KOPT-K1 (cell line): ENCODE measurements at regions not wholly inside any gene's neighbourhood (a gene's known extent, or its start where the extent isn't known, plus 50 kb on each side); places are given as distances from the start of the nearest gene placed in this dataset.
A peak's percentile ranks its signal among the peaks of the same experiment; 100 is the strongest.
"Not testable (repeated sequence)": the region's sequence is repeated elsewhere in the genome, so short reads cannot be mapped to it uniquely, and the experiment has no call there.

Experiments
- H3K27ac ChIP-seq: fragments of 200-600 bp; sonication (generic); 2 replicates; pipeline ENCODE4 v1.5.1; 2016; ENCODE audit warnings: antibody characterized with exemption, mild to moderate bottlenecking, low read depth, low read length; ENCODE audit not compliant: poor library complexity, severe bottlenecking
- H3K36me3 ChIP-seq: fragments of 200-600 bp; sonication (generic); 2 replicates; pipeline ENCODE4 v1.5.1; 2017; ENCODE audit warnings: antibody characterized with exemption, mild to moderate bottlenecking, low read length, moderate library complexity; ENCODE audit not compliant: insufficient read depth
- H3K9me3 ChIP-seq: fragments of 200-600 bp; sonication (generic); 2 replicates; pipeline ENCODE4 v1.5.1; 2017; ENCODE audit warnings: antibody characterized with exemption, low read length, mild to moderate bottlenecking; ENCODE audit not compliant: insufficient read depth, poor library complexity, severe bottlenecking

DNA sequence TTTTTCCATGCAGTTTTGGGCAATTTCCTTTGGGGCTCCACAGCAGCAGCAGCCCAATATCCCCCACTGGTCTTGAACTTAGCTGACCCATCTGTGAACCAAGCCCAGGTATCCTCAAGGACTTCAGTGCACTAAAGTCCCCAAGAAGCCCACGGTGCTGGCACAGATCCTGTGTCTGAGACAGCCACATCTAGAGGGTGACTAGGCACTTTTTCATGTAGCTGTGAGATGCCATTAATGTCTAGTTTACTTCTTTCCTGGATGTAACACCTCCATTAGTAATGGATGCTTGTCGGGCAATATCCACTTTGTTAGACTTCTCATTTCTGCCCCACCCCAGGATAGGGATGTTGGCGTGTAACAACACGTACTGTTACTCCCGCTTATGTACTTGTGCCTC lies 117.9 kb downstream of the GPCPD1 start:
- Histone ChIP-seq H3K36me3 (no peaks in the 10 kb centered on the region), H3K9me3 (no peaks in the 10 kb centered on the region), H3K27ac (no peak overlapping the region)

DNA sequence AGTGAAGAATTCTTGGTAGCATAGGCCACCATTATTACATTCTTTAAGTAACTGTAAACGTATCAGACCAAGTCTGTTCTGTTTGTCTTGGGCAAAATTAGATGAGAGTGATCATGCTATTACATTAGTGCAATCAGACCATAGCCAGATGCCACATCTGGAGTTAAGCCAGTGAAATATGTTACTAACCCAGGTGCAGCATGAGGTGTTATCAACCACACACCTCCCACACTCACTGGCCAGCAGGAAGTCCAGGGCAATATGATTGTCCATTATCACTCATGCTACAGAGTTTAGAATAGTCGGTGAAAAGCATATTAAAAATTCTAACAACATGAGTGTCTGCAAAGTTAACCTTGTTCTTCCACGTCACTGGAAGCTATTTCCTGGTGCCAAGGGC lies 119.4 kb downstream of the GPCPD1 start:
- H3K9me3 ChIP-seq = no peaks in the 10 kb centered on the region
- no peaks in the 10 kb centered on the region for H3K36me3 ChIP-seq

GRCh38 chr20:5489601-5490000 lies 121.2 kb downstream of the GPCPD1 start:
- Histone ChIP-seq H3K27ac (peak overlapping the region; percentile 20), H3K9me3 (no peaks in the 10 kb centered on the region), H3K36me3 (no peaks in the 10 kb centered on the region)

More for the DNA sequence above, 119.4 kb downstream of the GPCPD1 start:
- H3K27ac ChIP-seq = no peak overlapping the region

DNA sequence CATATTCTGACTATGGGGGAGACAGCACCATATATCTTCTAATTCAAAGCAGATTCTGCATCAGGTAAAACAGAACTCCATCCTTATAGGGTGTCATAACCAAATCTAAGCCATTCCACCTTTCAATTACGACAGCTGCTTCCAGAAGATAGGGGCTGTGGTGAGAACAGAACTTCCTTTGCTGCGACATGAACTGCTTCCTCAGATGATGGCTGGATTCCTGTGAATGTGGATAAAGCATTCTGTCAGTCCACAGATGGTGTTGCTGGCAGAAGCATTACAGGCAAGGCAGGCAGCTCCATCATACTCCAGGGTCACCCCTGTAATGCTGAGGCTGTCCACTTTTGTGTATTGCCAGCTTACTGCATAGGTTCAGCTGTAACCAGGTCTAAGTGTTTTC lies 122.0 kb downstream of the GPCPD1 start:
- no peaks in the 10 kb centered on the region for H3K9me3 ChIP-seq
- no peaks in the 10 kb centered on the region for H3K36me3 ChIP-seq
- peak overlapping the region; percentile 20 for H3K27ac ChIP-seq

DNA sequence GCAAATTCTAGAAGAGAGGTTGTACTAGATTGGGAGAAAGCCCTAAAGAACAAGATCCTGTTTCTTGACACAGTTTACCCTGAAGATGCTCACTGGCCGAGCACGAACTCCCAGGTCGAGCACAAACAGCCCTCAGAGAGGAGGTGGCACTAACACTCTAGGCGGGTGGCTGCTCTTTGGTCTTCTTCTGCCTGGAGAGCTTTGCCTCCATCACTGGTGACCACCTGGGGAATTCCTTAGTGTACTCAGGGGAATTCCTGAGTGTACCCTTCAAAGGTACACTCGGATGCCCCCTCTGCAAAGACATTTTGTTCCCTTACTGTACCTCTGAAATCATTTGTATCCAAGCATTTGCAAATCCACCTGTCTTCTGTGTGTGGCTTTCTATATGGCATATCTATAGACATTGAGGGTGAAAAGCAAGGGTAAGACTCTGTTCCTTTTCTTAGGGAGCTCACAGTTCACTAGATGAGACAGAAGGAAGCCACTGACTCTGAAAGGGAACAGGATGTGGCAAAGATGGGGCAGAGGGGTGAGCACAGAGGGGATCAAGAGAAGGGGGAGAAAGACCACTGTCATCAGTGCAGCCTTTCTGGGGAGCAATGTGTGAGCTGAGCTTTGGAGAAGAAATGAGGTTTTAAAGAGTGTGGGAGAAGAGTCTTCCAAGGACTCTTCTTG lies 124.3 kb downstream of the GPCPD1 start:
- Histone ChIP-seq H3K36me3 (no peaks in the 10 kb centered on the region), H3K9me3 (no peaks in the 10 kb centered on the region), H3K27ac (peak overlapping the region; percentile 64)

- Histone ChIP-seq H3K9me3 (no peaks in the 10 kb centered on the region), H3K36me3 (no peaks in the 10 kb centered on the region), H3K27ac (peak overlapping the region; percentile 64)
These were observed 125.9 kb downstream of the GPCPD1 start for GRCh38 chr20:5484926-5485325.

- Histone ChIP-seq H3K36me3 (no peaks in the 10 kb centered on the region), H3K27ac (no peak overlapping the region), H3K9me3 (no peaks in the 10 kb centered on the region)
These were observed 126.5 kb downstream of the GPCPD1 start for GRCh38 chr20:5484346-5484745.

DNA sequence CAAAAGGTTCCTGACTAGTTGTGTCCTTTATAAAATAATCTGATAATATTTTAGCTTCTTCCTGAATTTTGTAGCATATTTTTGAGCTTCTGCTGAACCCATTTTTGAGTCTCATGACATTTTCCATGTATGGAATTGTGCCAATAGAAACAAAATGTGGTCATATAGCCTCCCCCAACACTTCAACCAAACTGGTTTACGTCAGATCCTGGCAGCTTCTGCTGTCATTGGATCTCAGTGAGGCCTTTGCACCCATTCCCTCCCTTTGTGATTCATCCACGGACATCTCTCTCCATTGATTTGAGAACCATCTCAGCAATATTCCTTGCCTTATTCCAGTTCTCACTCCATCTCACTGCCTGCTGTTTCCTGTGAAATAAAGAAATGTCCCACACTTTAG lies 128.0 kb downstream of the GPCPD1 start:
- Histone ChIP-seq H3K36me3 (no peaks in the 10 kb centered on the region), H3K27ac (no peak overlapping the region), H3K9me3 (no peaks in the 10 kb centered on the region)

DNA sequence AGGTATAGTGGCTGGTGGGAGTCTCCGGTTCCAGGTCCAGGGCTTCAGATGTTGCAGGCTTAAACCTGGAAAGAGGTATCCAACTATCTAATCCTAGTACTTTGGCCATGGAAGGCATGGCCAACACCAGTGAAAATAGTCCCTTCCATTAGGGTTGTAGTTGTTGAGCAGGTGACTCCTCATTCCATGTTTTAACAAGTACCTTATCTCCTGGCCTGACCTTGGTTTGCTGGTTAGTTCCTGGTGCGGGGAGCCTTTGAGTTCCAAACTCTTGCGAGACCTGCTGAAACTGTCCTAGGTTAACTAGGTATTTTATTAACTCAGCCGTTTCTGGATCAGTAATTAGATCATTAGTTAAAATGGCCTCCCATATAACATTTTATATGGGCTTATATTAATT lies 128.9 kb downstream of the GPCPD1 start:
- no peak overlapping the region for H3K27ac ChIP-seq
- H3K9me3 ChIP-seq = no peaks in the 10 kb centered on the region
- H3K36me3 ChIP-seq = no peaks in the 10 kb centered on the region

DNA sequence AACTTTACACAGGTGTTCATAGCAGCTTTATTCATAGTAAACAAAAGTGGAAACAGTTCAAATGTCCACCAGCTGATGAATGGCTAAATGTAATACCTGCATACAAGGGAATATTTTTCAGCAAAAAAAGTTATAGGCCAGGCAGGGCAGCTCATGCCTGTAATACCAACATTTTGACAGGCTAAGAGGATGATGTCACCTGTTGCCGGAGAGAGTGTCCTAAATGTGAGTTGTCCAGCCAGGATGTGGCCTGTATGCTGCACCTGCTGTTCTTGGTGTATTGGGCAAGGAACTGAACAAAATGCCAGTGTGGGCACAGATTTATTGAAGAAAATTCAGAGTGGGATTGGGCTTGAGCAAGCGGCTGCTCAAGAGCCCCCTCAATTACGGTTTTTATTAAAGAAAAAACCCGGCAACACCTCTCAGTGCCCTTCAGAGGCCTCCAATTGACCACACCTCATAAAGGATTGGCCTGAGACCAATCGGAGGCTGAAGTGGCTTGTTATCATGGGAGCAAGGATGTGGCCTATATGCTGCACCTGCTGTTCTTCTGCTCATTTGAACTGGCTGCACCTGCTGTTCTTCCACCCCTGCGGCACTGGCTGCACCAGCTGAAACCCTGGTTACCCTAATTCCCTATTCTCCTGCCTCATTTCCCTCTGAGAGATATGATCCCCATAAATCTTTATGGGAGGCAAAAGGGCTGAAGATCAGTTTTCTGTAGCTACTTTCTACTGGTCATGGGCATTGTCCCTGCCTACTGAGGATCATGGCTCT lies 129.8 kb downstream of the GPCPD1 start:
- H3K9me3 ChIP-seq = no peaks in the 10 kb centered on the region
- no peaks in the 10 kb centered on the region for H3K36me3 ChIP-seq
- H3K27ac ChIP-seq = no peak overlapping the region

DNA sequence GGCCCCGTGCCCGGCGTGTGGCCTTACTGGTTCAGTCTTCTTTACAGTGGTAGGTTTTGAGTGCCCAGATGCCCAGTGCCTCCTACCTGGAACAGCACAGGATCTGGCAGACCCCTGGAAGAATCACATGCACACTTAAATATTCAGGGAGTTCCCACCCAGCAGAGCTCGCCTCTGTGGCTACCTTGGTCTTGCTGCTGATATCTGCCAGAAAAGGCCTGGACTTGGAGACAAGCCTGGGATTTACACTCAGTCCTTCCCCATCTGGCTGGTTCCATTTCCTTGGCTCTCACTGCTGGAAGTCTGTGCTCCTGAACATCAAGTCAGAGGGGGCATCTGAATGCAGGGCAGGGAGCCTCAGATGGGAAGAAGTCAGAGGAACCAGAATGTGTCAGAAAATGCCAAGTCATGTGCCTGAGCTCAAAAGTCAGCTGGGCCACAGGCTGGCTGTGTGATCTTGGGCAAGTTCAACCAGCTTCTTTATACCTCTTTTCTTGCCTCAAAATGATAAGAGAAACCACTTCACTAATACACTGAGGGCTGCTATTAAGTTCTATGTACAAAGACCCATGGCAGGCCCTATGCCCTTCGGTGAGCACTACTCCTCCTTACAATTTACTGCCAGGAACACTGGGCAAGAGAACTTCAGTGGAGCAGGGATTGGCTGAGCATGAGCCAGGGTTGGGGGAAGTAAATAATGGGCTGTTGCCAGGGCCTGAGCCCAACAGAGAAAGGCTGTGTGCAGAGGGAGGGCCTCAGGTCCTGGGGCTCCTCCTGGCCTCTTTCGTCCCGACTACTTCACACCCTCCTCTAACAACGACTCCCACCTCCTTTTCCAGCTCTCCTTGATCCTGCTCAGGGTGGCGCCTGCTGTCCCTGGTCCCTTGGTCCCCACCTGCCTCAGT lies 135.9 kb downstream of the GPCPD1 start:
- no peak overlapping the region for H3K27ac ChIP-seq
- no peaks in the 10 kb centered on the region for H3K36me3 ChIP-seq
- no peaks in the 10 kb centered on the region for H3K9me3 ChIP-seq

GRCh38 chr20:5471866-5472265 lies 138.9 kb downstream of the GPCPD1 start:
- H3K27ac ChIP-seq, H3K9me3 ChIP-seq, H3K36me3 ChIP-seq: not testable (repeated sequence)

- no peaks in the 10 kb centered on the region for H3K9me3 ChIP-seq
- no peak overlapping the region for H3K27ac ChIP-seq
- no peaks in the 10 kb centered on the region for H3K36me3 ChIP-seq
These were observed 139.4 kb downstream of the GPCPD1 start for GRCh38 chr20:5471368-5471767.

GRCh38 chr20:5470943-5471342 lies 139.9 kb downstream of the GPCPD1 start:
- Histone ChIP-seq H3K9me3 (no peaks in the 10 kb centered on the region), H3K27ac (no peak overlapping the region), H3K36me3 (no peaks in the 10 kb centered on the region)

- Histone ChIP-seq H3K36me3 (no peaks in the 10 kb centered on the region), H3K27ac (no peak overlapping the region), H3K9me3 (no peaks in the 10 kb centered on the region)
These were observed 140.3 kb downstream of the GPCPD1 start for GRCh38 chr20:5470458-5470857.
